Tibial artery (tissue), 4 donors: ENCODE measurements at regions not wholly inside any gene's neighbourhood (a gene's known extent, or its start where the extent isn't known, plus 50 kb on each side); places are given as distances from the start of the nearest gene placed in this dataset.

Experiments used
- DNase-seq, 2 donors: peaks; one replicate each; pipeline ENCODE4 v3.0.0-alpha.2; 2019
- H3K27ac ChIP-seq, 2 donors: fragments of 200-600 bp; sonication (generic) in 1 of 2; 1 replicate in 1 of 2; 2 replicates in 1 of 2; pipeline ENCODE4 v1.5.1; 2018 to 2019; ENCODE audit warnings: mild to moderate bottlenecking in 1 of 2
- H3K27me3 ChIP-seq, 2 donors: fragments of 200-600 bp; sonication (generic) in 1 of 2; one replicate each; pipeline versions ENCODE4 v1.5.1 to v1.6.0; 2016 to 2019
- H3K36me3 ChIP-seq, 3 donors: fragments of 200-600 bp; sonication (generic) in 2 of 3; one replicate each; pipeline ENCODE4 v1.5.1; 2016 to 2019; ENCODE audit warnings: mild to moderate bottlenecking in 2 of 3
- H3K4me1 ChIP-seq, 4 donors: fragments of 200-600 bp; sonication (generic) in 2 of 4; 1 replicate in 3 of 4; 2 replicates in 1 of 4; pipeline ENCODE4 v1.5.1; 2016 to 2019
- H3K4me3 ChIP-seq, 2 donors: fragments of 200-600 bp; sonication (generic) in 1 of 2; 1 replicate in 1 of 2; 2 replicates in 1 of 2; pipeline ENCODE4 v1.5.1; 2018 to 2019; ENCODE audit warnings: mild to moderate bottlenecking in 2 of 2
- H3K9me3 ChIP-seq, 3 donors: fragments of 200-600 bp; sonication (generic) in 1 of 3; one replicate each; pipeline ENCODE4 v1.5.1; 2016 to 2019
- intact Hi-C: fragments of 100-400 bp; cut with DNase I; formaldehyde crosslinking; loops from one replicate; pipeline ENCODE4 v1.15.0; 2023; ENCODE audit warnings: low total_unique reads
- TF ChIP-seq, protein P1 (sequence below), 2 experiments: fragments of 200-600 bp in 1 of 2; fragments of 450-650 bp in 1 of 2; IDR thresholded peaks; one replicate each; pipeline ENCODE4 v1.5.1; 2017 to 2019; ENCODE audit warnings: antibody characterized with exemption in 2 of 2, mild to moderate bottlenecking in 1 of 2, moderate library complexity in 1 of 2

DNA sequence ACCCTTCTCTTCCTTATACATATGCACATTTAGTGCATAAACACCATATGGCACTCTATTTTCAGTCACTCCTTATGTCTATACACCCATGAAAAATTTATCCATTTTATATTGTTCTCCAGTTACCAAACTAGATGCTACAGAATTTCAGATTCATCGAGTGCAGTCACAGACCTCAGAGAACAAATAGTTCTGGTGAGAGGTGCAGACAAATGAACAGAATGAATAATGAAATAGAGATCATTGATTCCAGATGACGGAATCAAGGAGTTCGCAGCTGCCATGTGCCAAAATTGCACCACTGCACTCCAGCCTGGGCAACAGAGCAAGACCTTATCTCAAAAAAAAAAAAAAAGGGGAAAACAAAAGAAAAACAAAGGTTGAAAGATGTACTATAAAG lies 214.8 kb upstream of the CEP162 start:
- no peak overlapping the region for H3K27ac ChIP-seq
- no peak overlapping the region for H3K4me3 ChIP-seq
- H3K36me3 ChIP-seq, result no peaks in the 10 kb centered on the region
- no peaks in the 10 kb centered on the region for H3K27me3 ChIP-seq
- TF ChIP-seq, protein P1, sequence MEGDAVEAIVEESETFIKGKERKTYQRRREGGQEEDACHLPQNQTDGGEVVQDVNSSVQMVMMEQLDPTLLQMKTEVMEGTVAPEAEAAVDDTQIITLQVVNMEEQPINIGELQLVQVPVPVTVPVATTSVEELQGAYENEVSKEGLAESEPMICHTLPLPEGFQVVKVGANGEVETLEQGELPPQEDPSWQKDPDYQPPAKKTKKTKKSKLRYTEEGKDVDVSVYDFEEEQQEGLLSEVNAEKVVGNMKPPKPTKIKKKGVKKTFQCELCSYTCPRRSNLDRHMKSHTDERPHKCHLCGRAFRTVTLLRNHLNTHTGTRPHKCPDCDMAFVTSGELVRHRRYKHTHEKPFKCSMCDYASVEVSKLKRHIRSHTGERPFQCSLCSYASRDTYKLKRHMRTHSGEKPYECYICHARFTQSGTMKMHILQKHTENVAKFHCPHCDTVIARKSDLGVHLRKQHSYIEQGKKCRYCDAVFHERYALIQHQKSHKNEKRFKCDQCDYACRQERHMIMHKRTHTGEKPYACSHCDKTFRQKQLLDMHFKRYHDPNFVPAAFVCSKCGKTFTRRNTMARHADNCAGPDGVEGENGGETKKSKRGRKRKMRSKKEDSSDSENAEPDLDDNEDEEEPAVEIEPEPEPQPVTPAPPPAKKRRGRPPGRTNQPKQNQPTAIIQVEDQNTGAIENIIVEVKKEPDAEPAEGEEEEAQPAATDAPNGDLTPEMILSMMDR (IDR thresholded peaks at IDR 0.05), result no peak
- intact Hi-C loops, result no loop called here
- no peak for DNase-seq
- H3K9me3 ChIP-seq, result no peaks in the 10 kb centered on the region
- H3K4me1 ChIP-seq, result peaks cover 0 to 6% (median 0%) of the 10 kb centered on the region in 4 donors

DNA sequence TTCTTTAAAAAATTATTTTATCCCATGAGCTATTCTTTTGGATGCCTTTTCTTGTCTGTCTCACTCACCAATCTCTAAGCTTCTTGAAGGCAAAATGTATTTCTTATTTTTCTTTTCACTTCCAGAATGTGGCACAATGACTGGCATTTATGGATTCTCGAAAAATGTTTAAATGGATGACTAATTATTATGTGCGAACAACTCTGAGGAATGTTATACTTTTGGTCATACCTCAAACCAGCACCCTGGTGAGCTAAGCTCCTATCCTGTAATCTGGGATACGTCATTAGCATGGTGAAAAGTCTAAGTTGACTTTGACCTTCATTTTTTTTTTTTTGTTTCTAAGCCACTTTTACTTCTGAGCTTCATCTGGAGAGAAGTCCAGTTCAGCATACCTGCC lies 214.0 kb upstream of the CEP162 start:
- Histone ChIP-seq H3K4me1 (peaks cover 0 to 6% (median 0%) of the 10 kb centered on the region in 4 donors), H3K36me3 (no peaks in the 10 kb centered on the region), H3K27ac (no peak overlapping the region), H3K9me3 (no peaks in the 10 kb centered on the region), H3K4me3 (no peak overlapping the region), H3K27me3 (no peaks in the 10 kb centered on the region)
- DNase-seq, result no peak
- intact Hi-C loops, result no loop called here
- TF ChIP-seq, protein P1 (IDR thresholded peaks at IDR 0.05), result no peak

DNA sequence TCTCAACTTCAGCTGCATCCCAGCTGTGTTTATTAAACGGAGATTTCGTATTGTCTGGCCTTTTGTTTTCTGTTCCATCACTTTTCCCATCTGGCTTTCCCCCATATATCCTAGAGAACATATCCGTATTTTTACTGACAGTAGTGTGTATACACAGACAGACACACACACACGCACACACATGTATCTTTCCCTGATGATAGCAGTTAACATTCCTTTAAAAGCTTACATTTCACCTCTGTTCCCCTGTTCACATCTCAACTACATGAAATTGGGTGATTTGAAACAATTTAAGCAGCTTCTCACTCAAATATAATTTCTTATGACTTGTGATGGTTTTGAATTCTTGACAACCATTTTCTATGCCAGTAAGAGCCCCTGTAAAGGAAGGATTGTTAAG lies 207.1 kb upstream of the CEP162 start:
- no peaks in the 10 kb centered on the region for H3K36me3 ChIP-seq
- no peak for DNase-seq
- H3K9me3 ChIP-seq, result no peaks in the 10 kb centered on the region
- TF ChIP-seq, protein P1 (IDR thresholded peaks at IDR 0.05), result no peak
- intact Hi-C loops, result loop anchor here (5.0 kb wide), 1 partner anchor 133 kb away; no protein-coding TSS in a partner anchor
- H3K27me3 ChIP-seq, result no peaks in the 10 kb centered on the region
- H3K27ac ChIP-seq, result no peak overlapping the region
- no peaks in the 10 kb centered on the region for H3K4me1 ChIP-seq
- no peak overlapping the region for H3K4me3 ChIP-seq

DNA sequence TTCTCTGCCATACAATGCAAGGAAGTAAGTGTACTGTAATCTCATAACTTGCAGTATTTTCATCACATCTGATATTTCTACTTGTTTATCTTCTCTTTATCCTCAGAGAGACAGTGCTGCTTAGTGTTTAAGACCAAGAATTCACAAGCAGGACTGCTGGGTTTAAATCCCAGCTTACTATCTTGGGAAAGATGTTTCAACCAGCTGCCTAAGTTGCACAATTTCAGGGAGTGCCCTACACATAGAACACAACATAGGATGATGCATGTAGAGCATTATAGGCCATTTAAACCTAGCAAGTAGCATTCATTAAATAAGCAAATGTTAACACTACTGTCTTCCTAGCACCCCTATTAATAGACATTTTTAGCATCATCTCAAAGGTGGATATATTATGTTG lies 205.2 kb upstream of the CEP162 start:
- peaks cover 0 to 5% (median 0%) of the 10 kb centered on the region in 4 donors for H3K4me1 ChIP-seq
- TF ChIP-seq, protein P1 (IDR thresholded peaks at IDR 0.05), result no peak
- intact Hi-C loops, result loop anchor here (5.0 kb wide), 1 partner anchor 135 kb away; no protein-coding TSS in a partner anchor
- H3K9me3 ChIP-seq, result no peaks in the 10 kb centered on the region
- H3K27ac ChIP-seq, result no peak overlapping the region
- no peaks in the 10 kb centered on the region for H3K36me3 ChIP-seq
- no peak for DNase-seq
- no peaks in the 10 kb centered on the region for H3K27me3 ChIP-seq
- no peak overlapping the region for H3K4me3 ChIP-seq

DNA sequence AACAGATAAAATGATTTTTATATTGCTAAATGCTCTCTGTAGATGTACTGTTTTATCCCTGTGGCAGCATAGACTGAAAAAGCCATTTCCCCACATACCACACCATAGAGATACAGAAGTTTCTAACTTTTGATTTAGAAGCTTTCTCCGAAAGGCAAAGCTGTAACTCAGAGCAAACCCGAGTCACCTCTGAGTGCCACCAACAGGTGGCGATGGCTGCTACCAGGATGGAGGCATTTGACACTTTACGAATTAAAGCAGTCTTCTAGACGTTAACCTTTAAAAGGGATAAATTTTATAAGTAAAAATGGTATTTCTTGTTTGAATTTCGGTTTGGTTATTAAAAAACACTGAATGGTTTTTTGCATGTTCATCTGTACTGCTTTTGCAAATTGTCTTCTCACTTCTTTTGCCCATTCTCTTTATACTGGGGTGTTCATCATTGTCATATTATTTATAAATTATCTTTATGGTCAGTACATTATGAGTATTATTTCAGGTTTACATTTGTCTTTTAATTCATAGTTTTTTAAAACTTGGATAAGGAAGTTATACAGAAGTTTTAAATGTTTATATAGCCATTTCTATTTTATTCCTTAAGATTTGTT lies 201.0 kb upstream of the CEP162 start:
- H3K27me3 ChIP-seq, result no peaks in the 10 kb centered on the region
- H3K9me3 ChIP-seq, result no peaks in the 10 kb centered on the region
- intact Hi-C loops, result no loop called here
- H3K4me3 ChIP-seq, result no peak overlapping the region
- TF ChIP-seq, protein P1 (IDR thresholded peaks at IDR 0.05), result peak; percentile 78 to 80
- H3K36me3 ChIP-seq, result no peaks in the 10 kb centered on the region
- DNase-seq, result peak; percentile 69 to 80
- H3K27ac ChIP-seq, result peak overlapping the region; percentile 5 to 65
- peaks cover 0 to 42% (median 0%) of the 10 kb centered on the region in 4 donors for H3K4me1 ChIP-seq
